HG03469 (cell line): ENCODE measurements at regions not wholly inside any gene's neighbourhood (a gene's known extent, or its start where the extent isn't known, plus 50 kb on each side); places are given as distances from the start of the nearest gene placed in this dataset.
A peak's percentile ranks its signal among the peaks of the same experiment; 100 is the strongest.
"Not testable (repeated sequence)": the region's sequence is repeated elsewhere in the genome, so short reads cannot be mapped to it uniquely, and the experiment has no call there.

ENCODE experiments used
- ATAC-seq: cut with Tn5 transposase; IDR thresholded peaks from one replicate; pipeline ENCODE4 v1.9.1; 2021; ENCODE audit warnings: mild to moderate bottlenecking, moderate library complexity, moderate number of reproducible peaks; ENCODE audit not compliant: unreplicated experiment

DNA sequence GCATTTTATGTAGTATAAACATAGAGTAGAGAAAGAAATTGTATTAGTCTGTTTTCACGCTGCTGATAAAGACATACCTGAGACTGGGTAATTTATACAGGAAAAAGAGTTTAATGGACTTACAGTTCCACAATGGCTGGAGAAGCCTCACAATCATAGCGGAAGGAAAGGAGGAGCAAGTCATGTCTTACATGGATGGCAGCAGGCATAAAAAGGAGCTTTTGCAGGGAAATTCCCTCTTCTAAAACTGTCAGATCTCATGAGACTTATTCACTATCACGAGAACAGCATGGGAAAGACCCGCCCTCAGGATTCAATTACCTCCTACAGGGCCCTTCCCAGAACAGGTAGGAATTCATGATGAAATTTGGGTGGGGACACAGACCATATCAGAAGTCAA, 98.1 kb downstream of the ARRDC3 start:
- ATAC-seq: not testable (repeated sequence)

DNA sequence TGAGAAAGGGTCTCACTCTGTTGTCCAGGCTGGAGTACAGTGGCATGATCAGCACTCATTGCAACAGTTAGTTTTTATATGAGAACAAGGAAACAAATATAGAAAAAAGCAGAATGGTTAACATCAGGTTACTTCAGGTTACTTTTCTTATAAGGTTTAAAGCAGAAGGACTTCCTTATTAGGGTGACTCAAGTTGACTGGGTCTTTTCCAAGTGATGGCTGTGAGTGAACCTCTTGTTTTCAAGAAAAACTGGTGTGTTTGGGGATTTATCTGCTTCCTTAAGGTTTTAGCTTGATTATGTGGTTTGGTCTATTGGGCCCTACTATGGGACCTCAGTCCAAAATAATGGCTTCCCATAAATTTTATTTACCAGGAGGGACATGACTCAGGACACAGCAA, 99.2 kb downstream of the ARRDC3 start:
- ATAC-seq: no peak

DNA sequence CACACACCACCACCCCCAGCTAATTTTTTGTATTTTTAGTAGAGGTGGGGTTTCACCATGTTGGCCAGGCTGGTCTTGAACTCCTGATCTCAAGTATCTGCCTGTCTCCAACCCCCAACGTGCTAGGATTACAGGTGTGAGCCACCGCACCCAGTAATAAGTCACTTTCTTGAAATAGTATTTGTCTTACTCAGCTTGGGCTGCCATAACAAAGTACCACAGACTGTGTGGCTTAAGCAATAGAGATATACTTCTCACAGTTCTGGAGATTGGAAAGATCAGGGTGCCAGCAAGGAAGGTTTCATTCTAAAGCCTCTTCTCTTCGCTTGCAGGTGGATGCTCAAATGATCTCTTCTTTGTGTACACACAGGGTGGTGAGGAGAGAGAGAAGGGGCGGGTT, 99.8 kb downstream of the ARRDC3 start:
- no peak for ATAC-seq

DNA sequence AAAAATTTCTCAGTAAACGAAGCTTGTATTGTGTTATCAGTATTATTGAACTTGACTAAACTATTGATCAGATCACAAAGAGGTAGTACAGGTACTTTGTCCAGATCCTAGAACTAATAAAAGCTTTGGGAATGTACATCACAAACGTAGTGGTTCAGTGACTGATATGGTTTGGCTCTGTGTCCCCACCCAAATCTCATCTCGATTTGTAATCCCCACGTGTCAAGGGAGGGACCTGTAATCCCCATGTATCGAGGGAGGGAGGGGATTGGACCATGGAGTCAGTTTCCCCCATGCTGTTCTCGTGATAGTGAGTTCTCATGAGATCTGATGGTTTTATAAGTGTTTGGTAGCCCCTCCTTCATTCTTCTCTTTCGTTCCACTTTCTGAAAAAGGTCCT, 100.9 kb downstream of the ARRDC3 start:
- ATAC-seq: no peak

DNA sequence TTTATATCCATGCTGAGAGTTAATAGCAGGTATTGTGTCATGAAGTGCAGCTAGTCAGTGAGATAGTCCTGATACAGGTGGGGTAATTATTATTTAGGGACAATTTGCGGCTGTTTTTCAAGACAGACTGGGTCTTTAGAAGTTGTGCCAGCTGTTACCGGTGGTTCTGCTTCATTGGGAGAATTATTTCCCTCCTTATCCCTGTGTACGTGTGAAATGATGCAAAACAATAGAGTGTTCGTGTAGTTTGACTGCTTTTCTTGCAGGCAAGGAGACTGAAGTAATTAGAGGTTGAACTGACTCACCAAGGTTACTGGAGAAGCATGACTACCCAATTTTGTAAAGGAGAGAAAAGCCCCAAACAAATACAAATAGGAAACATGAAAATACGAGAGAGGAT, 101.7 kb downstream of the ARRDC3 start:
- ATAC-seq: no peak

DNA sequence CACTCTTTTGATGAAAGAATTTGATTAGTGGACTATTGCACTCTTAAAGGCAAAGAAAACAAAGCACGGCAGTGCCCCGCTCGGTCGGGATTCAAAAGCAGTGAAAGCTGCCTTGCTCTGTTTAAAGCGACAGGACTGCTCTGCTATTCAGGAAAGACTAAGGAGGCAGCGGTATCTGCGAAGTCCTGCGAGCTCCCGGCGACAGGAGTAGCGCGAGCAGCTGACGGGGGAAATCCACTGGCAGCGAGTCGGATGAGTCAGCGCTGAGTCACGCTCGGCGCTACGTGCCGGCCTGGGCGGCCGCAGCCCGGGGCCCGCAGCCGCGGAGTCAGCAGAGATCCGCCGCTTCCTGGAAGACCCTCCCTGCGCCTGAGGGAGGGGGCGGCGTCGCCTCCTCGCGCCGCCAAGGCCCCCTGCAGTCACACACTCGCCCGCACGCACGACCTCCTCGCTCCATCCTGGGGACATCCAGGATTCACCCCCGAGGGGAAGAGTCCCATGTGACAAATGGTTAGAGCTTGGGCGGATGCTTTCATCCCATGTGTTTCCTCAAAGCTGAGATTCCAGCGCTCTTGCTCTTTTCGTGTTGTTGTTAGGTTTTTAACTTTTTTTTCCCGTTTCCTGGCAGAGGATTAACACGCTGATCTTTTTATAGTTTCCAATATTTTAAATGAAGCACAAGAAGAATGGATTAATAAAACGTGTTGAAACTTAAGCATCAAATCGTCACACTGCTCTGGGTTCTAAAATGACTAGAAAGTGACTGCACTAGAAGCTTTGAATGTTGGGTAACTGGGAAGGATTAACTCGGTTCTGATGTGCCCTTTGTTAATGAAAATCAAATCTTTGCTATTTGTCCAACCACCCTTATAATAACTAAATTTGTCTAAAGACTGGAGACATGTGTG, 102.5 kb downstream of the ARRDC3 start:
- ATAC-seq: peak; percentile 95

DNA sequence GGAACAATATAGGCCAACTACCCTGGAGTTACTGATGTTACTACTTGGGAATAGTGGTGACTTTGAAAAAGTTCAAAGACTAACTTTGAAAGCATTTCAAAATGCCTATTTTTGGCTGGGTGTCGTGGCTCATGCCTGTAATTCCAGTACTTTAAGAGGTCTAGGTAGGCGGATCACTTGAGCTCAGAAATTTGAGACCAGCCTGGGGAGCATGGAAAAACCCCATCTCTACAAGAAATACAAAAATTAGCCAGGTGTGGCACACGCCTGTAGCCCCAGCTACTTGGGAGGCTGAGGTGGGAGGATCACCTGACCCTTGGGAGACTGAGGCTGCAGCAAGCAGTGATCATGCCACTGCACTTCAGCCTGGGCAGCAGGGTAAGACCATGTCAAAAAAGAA, 105.3 kb downstream of the ARRDC3 start:
- no peak for ATAC-seq

DNA sequence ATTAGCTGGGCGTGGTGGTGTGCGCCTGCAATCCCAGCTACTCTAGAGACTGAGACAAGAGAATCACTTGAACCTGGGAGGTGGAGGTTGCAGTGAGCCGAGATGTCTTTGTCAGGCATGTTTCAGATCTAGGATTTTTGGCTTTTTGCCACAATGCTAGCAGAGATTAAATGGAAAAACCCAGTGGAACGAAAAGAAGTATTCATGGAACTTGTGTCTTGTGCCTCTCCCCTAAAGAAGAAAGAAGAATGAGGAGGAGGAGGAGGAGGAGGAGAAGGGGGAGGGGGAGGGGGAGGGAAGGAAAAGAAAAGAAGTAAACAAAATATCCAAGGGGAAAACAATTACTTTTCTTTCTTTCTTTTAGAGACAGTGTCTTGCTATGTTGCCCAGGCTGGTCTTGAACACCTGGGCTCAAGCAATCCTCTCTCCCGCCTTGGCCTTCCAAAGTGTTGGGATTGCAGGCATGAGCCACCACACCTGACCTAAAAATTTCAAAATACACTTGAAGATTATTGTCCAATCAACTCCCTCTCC, 106.0 kb downstream of the ARRDC3 start:
- no peak for ATAC-seq

DNA sequence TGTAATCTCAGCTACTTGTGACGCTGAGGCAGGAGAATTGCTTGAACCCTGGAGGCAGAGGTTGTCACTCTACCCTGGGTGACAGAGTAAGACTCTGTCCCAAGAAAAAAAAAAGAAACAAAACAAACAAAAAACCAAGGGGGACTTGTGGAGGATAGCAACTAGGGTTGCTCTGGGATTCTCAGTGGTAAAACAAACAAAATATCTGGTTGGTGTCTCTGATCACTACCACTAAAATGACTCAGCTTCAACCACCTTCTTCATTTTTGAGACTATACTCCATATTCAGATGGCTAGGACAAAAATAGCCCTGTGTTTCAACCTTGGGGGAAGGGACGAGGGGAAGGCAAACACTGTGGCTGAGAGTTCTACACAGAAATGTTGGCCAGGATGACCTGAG, 110.3 kb downstream of the ARRDC3 start:
- peak; percentile 88 for ATAC-seq

DNA sequence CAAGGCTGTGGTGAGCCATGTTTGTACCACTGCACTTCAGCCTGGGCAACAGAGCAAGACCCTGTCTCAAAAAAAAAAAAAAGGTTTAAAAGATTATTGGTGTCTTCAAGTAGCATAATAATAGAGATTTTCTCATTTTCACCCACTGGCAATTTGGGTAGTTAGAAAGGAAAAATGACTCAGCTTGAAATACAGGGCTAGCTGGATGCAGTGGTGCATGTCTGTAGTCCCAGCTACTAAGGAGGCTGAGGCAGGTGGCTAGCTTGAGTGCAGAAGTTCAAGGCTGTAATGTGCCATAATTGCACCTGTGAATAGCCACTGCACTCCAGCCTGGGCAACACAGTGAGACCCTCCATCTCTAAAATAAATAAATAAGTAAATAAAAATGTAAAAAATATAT, 111.1 kb downstream of the ARRDC3 start:
- peak; percentile 51 for ATAC-seq

DNA sequence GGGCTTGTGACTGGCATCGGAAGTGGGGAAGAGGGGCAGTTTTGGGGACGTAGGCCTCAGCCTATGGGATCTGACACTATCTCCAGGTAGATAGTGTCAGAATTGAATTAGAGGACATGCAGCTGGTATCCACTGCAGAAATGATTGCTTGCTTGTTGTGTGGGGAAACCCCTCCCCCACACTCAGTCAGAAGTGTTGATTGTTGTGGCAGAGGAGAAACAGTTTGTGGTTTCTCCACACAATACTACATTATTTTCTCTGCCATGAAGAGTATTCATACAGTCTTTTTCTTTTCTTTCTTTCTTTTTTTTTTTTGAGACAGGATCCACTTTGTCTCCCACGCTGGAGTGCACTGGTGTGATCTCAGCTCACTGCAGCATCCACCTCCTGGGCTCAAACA, 113.9 kb downstream of the ARRDC3 start:
- no peak for ATAC-seq

DNA sequence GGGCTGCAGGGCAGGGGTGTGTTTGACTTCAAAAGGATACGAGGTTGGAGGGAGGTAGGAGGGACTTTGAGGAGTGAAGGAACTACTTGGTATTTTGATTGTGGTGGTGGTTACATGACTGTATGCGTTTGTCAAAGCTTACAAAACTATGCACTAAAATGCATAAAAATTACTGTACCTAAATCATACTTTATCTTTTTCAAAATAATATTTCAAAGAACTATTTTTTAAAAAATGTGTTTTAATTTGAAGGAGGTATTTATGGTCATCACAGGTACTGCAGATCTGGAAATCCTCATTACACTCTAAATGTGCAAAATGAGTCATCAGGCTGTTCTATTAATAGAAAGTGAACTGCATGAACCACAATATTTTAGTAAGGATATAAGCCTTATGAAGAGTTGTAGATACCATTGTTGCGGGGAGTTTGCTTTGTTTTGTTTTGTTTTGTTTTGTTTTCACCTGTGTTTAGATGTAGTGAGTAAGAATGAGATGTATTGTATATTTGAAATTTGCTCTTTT, 116.9 kb downstream of the ARRDC3 start:
- peak; percentile 74 for ATAC-seq

DNA sequence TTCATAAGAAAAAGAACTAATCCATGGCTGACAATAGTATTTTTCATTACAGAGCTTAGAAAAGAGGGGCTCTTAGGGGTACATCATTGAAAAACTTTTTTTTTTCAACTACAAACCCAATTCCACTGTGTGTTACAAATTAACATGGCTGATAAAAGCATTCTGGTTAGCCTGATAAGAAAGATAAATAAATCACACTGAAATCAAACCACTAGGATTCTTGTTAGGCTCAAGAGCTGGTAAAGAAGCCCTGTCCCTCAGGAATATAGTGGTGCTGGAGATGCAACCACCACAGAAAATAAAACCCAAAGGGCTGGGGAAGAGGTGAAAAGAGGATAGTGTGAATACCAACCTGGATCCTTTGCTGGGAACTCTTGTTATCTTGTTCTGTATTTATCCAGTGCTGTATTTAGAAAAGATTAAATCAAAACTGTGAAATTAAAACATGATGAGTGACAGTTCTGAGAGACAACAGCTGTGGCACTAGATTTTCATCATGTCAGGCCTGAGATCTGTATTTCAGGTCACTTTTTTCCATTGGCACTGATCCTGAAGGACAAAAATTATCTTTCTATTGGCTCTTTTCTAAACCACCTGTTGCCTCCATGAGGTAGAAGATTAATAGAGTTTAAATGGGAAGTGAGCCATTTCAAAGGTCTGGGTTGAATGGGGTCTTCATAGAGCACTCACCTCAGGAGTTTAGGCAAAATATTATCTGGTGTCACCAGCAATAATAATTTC, 118.6 kb downstream of the ARRDC3 start:
- no peak for ATAC-seq

DNA sequence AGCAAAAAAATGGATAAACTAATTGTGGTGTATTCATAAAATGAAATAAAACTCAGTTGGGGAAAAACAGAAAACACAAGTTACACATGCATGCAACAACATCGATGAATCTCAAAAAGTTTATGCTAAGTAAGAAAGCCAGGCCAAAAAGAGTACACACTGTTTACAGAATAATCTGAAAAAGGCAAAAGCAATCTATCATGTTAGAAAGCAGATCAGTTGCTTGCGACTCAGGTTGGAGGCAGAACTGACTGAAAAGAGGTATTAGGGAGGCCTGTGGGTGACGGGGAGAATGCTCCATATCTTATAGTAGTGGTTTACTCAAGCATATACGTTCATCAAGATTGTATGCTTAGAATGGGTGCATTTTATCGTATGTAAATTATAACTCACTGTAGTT, 119.2 kb downstream of the ARRDC3 start:
- ATAC-seq: no peak

DNA sequence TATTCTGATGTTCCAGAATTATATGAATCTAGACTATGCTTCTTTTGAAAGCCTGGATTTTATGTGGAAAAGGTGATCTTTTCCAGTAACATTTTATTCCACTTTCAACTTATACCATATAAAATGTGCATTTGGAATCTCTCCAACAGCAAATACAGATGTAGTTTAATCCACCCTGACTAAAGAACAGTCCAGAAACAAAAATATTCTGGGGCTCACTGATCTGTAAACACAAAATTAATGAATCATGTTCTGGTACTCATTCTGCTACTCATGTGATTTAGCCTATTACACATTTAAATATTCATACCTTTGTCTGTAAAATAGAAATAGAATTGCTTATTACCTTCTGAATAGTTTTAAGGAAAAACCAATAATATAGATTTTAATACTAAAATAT, 125.8 kb downstream of the ARRDC3 start:
- no peak for ATAC-seq

DNA sequence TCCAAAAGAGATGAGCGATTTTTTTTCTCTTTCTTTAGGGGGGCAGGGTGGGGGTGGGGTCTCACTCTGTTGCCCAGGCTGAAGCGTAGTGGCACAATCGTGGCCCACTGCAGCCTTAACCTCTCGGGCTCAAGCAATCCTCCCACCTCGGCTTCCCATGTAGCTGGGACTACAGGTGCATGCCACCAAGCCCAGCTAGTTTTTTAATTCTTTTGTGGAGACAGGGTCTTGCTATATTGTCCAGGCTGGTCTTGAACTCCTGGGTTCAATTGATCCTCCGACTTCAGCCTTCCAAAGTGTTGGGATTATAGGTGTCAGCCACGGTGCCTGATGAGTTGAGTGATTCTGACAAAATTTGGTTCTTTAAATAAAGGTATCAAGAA, 127.0 kb downstream of the ARRDC3 start:
- no peak for ATAC-seq

DNA sequence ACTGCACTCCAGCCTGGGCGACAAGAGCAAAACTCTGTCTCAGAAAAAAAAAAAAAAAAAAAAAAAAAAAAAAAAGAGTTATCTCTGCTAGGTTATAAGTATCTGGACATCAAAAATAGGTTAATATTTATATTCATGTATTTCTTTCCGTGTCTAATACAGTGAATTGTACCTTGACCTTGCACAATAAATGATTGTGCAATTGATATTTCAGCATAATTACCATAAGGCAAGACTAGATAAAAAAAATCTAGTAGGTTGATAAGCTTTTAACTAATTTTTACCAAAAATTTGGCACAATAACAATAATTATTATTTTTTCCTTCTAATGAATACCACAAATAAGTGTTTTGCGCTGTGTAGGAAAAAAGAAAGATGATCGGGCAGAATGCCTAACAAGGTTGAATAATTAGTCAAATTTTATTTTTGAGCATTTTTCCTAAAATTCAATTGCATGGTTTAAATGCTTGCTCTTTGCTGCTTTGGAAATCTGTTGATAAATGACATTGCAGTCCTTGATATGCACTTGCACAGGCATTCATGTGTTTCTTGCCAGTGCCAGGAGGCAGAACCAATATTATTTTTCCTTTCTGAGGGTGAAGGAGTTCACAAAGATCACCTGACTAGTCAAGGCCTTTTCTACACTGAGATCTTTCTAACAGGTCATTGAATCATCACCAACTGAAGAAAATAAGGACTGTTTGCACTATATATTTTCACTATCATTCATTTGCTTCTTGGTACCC, 127.5 kb downstream of the ARRDC3 start:
- ATAC-seq: no peak

DNA sequence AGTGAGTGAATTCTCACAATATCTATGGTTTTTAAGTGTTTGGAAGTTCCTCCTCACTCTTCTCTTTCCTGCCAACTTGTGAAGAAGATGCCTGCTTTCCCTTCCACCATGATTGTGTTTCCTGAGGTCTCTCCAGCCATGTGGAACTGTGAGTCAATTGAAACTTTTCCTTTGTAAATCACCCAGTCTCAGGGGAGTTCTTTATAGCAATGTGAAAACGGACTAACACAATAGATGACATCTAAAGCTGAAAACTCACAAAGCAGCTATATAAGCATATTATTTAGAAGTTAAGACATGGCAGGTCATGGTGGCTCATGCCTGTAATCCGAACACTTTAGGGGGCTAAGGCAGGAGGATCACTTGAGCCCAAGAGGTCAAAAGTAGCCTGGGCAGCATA, 130.2 kb downstream of the ARRDC3 start:
- no peak for ATAC-seq

DNA sequence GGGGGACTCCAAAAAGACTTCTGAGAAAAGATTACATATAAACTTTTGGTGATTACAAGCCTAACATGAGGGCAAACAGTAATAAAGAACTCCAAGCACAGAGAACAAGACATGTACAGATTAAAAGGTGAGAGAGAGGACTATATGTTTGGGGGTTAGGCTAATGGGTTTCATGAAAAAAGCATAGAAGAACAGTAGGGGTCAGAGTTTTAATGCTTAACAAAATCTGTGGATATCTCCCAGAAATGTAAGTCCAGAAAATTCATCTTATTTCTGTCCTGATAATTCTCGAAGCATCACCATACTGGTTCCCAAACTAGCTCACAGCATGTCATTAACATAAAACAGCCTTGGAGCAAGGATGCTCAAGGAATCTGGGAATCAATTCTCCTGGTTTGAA, 137.2 kb downstream of the ARRDC3 start:
- ATAC-seq: no peak

DNA sequence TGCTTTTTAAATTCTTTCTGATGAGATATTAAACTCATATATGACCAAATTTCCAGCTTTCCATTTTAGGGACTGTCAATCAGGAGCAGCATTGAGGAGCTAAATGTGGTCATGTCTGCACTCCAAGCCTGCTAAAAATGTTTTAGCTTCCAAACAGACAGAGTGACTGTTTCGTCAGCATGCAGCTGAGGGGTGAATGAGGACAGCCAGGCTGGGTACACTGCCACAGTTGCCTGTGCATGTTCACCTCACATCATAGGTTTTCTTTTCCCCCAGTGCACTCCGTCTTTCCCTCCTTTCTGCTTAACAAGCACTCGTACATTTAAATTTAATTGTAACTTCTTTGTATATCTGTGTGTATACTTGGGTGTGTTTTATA, 138.1 kb downstream of the ARRDC3 start:
- ATAC-seq: no peak
